ENCODE measurements at regions not wholly inside any gene's neighbourhood (a gene's known extent, or its start where the extent isn't known, plus 50 kb on each side); places are given as distances from the start of the nearest gene placed in this dataset.

GRCh38 chr20:24081077-24081476, 92.5 kb upstream of the GGTLC1 start:
- TF ChIP-seq, protein P1, sequence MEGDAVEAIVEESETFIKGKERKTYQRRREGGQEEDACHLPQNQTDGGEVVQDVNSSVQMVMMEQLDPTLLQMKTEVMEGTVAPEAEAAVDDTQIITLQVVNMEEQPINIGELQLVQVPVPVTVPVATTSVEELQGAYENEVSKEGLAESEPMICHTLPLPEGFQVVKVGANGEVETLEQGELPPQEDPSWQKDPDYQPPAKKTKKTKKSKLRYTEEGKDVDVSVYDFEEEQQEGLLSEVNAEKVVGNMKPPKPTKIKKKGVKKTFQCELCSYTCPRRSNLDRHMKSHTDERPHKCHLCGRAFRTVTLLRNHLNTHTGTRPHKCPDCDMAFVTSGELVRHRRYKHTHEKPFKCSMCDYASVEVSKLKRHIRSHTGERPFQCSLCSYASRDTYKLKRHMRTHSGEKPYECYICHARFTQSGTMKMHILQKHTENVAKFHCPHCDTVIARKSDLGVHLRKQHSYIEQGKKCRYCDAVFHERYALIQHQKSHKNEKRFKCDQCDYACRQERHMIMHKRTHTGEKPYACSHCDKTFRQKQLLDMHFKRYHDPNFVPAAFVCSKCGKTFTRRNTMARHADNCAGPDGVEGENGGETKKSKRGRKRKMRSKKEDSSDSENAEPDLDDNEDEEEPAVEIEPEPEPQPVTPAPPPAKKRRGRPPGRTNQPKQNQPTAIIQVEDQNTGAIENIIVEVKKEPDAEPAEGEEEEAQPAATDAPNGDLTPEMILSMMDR (IDR thresholded peaks at IDR 0.05) = no peak
- no peak for DNase-seq
- H3K4me1 Mint-ChIP-seq = no peaks in the 10 kb centered on the region
- no peak overlapping the region for H3K27ac Mint-ChIP-seq
- no peak overlapping the region for H3K4me3 Mint-ChIP-seq
- H3K36me3 Mint-ChIP-seq (ENCODE audit: low read depth) = no peaks in the 10 kb centered on the region
- no peaks in the 10 kb centered on the region for H3K9me3 Mint-ChIP-seq
- H3K27me3 Mint-ChIP-seq (ENCODE audit: low read depth, poor library complexity) = peaks cover 17% of the 10 kb centered on the region

DNA sequence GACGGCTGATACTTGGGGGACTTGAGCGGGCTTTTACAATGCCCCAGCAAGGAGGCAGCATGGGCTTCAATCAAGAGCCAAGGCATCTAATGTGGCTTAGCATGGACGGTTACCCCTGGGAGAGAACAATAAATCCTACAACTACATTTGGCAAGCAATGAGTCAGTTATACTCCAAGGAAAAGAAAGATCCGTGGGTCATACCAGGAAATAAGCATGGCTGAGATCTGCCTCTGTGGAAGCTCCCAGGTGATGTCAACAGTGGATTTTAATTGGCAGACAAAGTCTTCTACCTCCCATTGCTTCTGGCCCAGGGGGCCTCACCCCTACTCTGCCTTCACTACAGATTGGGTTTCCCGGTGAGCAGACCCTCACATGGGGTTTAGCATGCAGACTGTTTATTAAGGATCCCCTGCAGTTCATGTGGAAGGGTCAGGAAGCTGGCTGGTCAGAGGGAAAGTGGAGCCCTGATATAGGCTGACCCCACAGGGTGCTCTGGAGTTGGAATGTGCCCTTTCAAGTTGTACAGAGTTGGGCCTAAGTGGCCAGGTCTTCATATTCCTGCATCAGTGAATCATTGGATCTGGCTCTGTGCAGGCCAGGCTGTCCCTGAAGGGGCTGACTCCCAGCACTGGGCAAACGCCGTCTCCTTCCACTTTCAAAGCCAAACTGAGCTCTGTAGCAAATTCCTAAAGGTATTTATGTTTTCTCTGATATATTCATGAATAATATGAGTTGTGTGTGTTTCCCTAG, 91.3 kb upstream of the GGTLC1 start:
- H3K27ac Mint-ChIP-seq = no peak overlapping the region
- H3K27me3 Mint-ChIP-seq (ENCODE audit: low read depth, poor library complexity) = peaks cover 17% of the 10 kb centered on the region
- TF ChIP-seq, protein P1 (IDR thresholded peaks at IDR 0.05) = no peak
- H3K4me3 Mint-ChIP-seq = no peak overlapping the region
- no peaks in the 10 kb centered on the region for H3K4me1 Mint-ChIP-seq
- H3K9me3 Mint-ChIP-seq = no peaks in the 10 kb centered on the region
- no peaks in the 10 kb centered on the region for H3K36me3 Mint-ChIP-seq (ENCODE audit: low read depth)
- DNase-seq = no peak

GRCh38 chr20:24077145-24077544, 88.6 kb upstream of the GGTLC1 start:
- TF ChIP-seq, protein P1 (IDR thresholded peaks at IDR 0.05) = no peak
- Mint-ChIP-seq H3K9me3 (no peaks in the 10 kb centered on the region), H3K36me3 (ENCODE audit: low read depth) (no peaks in the 10 kb centered on the region), H3K4me3 (no peak overlapping the region), H3K4me1 (no peaks in the 10 kb centered on the region), H3K27me3 (ENCODE audit: low read depth, poor library complexity) (peaks cover 8% of the 10 kb centered on the region), H3K27ac (no peak overlapping the region)
- DNase-seq = no peak

GRCh38 chr20:24070679-24071078, 82.1 kb upstream of the GGTLC1 start:
- no peaks in the 10 kb centered on the region for H3K36me3 Mint-ChIP-seq (ENCODE audit: low read depth)

GRCh38 chr20:24066076-24066700, 77.6 kb upstream of the GGTLC1 start:
- H3K4me1 Mint-ChIP-seq = no peaks in the 10 kb centered on the region
- H3K36me3 Mint-ChIP-seq (ENCODE audit: low read depth) = no peaks in the 10 kb centered on the region
- no peak for DNase-seq

More at GRCh38 chr20:24070679-24071078, 82.1 kb upstream of the GGTLC1 start:
- TF ChIP-seq, protein P1 (IDR thresholded peaks at IDR 0.05) = no peak
- no peak for DNase-seq
- no peaks in the 10 kb centered on the region for H3K4me1 Mint-ChIP-seq
- H3K27me3 Mint-ChIP-seq (ENCODE audit: low read depth, poor library complexity) = peaks cover 14% of the 10 kb centered on the region
- no peak overlapping the region for H3K27ac Mint-ChIP-seq
- peaks cover 31% of the 10 kb centered on the region for H3K9me3 Mint-ChIP-seq
- H3K4me3 Mint-ChIP-seq = no peak overlapping the region

More at GRCh38 chr20:24066076-24066700, 77.6 kb upstream of the GGTLC1 start:
- TF ChIP-seq, protein P1 (IDR thresholded peaks at IDR 0.05) = no peak
- Mint-ChIP-seq H3K27ac (no peak overlapping the region), H3K27me3 (ENCODE audit: low read depth, poor library complexity) (peaks cover 25% of the 10 kb centered on the region), H3K4me3 (no peak overlapping the region), H3K9me3 (peaks cover 24% of the 10 kb centered on the region)

Measured in nephron progenitor cell (in vitro differentiated cells).